ENCODE measurements at regions not wholly inside any gene's neighbourhood (a gene's known extent, or its start where the extent isn't known, plus 50 kb on each side); places are given as distances from the start of the nearest gene placed in this dataset.
"Not testable (repeated sequence)": the region's sequence is repeated elsewhere in the genome, so short reads cannot be mapped to it uniquely, and the experiment has no call there.

DNA sequence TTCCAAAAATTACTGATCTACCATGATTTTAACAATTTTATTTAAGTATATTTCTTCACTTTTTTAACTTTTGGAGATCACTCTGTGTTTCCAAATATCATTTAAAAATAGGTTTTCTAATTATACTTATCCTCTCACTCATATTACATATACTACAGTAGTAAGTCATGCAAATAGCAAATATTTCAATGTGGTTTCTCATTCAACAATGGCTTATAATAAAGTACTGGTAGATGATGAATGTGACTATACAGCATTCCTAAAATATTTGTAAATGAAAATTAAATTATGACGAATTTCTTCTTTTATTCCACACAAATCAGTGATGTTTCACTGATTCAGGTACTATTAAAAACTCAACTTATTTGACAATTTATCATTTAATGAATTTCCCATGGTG lies 176.3 kb upstream of the MEF2C start:
- TF ChIP-seq, protein P1, sequence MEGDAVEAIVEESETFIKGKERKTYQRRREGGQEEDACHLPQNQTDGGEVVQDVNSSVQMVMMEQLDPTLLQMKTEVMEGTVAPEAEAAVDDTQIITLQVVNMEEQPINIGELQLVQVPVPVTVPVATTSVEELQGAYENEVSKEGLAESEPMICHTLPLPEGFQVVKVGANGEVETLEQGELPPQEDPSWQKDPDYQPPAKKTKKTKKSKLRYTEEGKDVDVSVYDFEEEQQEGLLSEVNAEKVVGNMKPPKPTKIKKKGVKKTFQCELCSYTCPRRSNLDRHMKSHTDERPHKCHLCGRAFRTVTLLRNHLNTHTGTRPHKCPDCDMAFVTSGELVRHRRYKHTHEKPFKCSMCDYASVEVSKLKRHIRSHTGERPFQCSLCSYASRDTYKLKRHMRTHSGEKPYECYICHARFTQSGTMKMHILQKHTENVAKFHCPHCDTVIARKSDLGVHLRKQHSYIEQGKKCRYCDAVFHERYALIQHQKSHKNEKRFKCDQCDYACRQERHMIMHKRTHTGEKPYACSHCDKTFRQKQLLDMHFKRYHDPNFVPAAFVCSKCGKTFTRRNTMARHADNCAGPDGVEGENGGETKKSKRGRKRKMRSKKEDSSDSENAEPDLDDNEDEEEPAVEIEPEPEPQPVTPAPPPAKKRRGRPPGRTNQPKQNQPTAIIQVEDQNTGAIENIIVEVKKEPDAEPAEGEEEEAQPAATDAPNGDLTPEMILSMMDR (conservative IDR thresholded peaks at IDR 0.05; ENCODE audit: low read depth, low read length) = no peak
- DNase-seq (ENCODE audit: low read depth) = no peak
- H3K4me3 ChIP-seq (ENCODE audit: low read length) = no peak overlapping the region

DNA sequence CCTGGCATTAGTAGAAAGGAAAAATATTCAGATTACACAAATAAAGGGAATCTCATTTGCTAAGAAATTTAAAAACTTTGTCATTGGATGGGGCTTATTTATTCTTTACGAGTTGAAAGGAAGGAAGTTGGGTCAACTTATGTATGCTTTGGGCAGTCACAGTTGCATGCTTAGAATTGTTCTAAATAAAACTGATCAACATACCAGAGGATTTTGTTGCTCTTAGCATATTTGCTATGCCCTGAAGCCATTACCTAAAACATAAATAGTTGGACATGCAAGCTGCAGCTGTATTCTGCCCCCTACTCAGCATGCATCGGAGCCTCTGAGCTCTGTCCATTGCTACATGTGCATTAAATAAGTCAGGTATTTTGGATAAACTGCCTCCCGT lies 172.7 kb upstream of the MEF2C start:
- no peak for DNase-seq (ENCODE audit: low read depth)
- H3K4me3 ChIP-seq (ENCODE audit: low read length) = no peak overlapping the region
- TF ChIP-seq, protein P1 (conservative IDR thresholded peaks at IDR 0.05; ENCODE audit: low read depth, low read length) = no peak

- DNase-seq (ENCODE audit: low read depth) = no peak
- H3K4me3 ChIP-seq (ENCODE audit: low read length) = no peak overlapping the region
- TF ChIP-seq, protein P1 (conservative IDR thresholded peaks at IDR 0.05; ENCODE audit: low read depth, low read length) = no peak
These were observed 172.2 kb upstream of the MEF2C start for GRCh38 chr5:89055015-89055694.

- TF ChIP-seq, protein P1 (conservative IDR thresholded peaks at IDR 0.05; ENCODE audit: low read depth, low read length) = no peak
- no peak for DNase-seq (ENCODE audit: low read depth)
- H3K4me3 ChIP-seq (ENCODE audit: low read length) = no peak overlapping the region
These were observed 170.6 kb upstream of the MEF2C start for GRCh38 chr5:89053547-89053946.

- not testable (repeated sequence) for DNase-seq (ENCODE audit: low read depth); H3K4me3 ChIP-seq (ENCODE audit: low read length)
These were observed 167.1 kb upstream of the MEF2C start for GRCh38 chr5:89050062-89050461.

- DNase-seq (ENCODE audit: low read depth) = no peak
- no peak overlapping the region for H3K4me3 ChIP-seq (ENCODE audit: low read length)
- TF ChIP-seq, protein P1 (conservative IDR thresholded peaks at IDR 0.05; ENCODE audit: low read depth, low read length) = no peak
These were observed 164.6 kb upstream of the MEF2C start for GRCh38 chr5:89047571-89047970.

DNA sequence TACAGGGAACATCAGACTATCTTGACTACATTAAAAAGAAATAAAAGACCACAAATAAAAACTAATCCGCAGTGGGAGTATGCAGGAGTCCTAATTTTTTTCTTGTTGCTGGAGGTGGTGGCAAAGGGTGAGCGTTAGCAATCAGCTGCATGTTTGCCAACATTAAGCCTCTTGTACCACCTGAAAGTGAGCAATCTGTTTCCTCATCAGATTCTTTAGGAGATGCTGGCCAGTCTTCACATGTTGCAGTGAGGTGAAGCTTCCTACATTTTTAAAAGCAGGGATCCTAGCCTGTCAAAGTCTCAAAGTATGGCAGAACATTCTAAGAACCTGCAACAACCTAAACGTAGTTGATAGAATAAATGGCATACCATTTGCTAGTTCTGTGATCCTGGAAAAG lies 162.2 kb upstream of the MEF2C start:
- no peak for DNase-seq (ENCODE audit: low read depth)
- TF ChIP-seq, protein P1 (conservative IDR thresholded peaks at IDR 0.05; ENCODE audit: low read depth, low read length) = no peak
- no peak overlapping the region for H3K4me3 ChIP-seq (ENCODE audit: low read length)

Measured in retinal pigment epithelial cell (primary cell).